ENCODE measurements at regions not wholly inside any gene's neighbourhood (a gene's known extent, or its start where the extent isn't known, plus 50 kb on each side); places are given as distances from the start of the nearest gene placed in this dataset.

DNA sequence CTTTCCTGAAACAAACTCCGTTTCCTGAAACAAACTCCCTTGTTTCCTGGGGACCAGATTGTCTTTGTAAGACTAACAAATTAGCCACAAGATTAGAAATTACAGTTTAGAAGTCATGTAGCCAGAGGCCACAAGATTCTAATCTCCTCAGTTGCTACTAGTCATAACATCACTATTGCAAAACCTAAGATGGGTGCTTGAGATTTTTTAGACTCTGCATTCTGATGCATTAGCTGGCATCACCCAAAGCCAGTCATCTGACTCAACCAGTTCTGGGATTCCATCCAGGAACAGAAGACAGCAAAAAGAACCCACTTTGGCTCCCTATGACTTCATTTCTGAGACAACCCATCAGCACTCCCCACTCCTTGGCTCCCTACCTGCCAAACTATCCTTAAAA, 367.9 kb upstream of the MBL2 start:
- dilution Hi-C loops (cut with MboI; ENCODE audit: extremely low pct_ligation_motif_present, low sequenced_read_pairs): no loop called here
- no peaks in the 10 kb centered on the region for H3K79me2 ChIP-seq (ENCODE audit: control insufficient read depth, insufficient read depth, low read length)
- H3K9me3 ChIP-seq (ENCODE audit: control insufficient read depth, low read depth, low read length): no peaks in the 10 kb centered on the region
- H3K27me3 ChIP-seq (ENCODE audit: control insufficient read depth, extremely low read depth, insufficient read depth, low read length): no peaks in the 10 kb centered on the region
- DNase-seq (ENCODE audit: low read depth, low spot score) (peak; percentile 64), FAIRE-seq (peak; percentile 82)
- H3K9ac ChIP-seq (ENCODE audit: control insufficient read depth, extremely low read depth, insufficient read depth, low read length): no peak overlapping the region
- no peak for TF ChIP-seq CTCF (optimal IDR thresholded peaks at IDR 0.05 in 1 of 3, IDR thresholded peaks at IDR 0.05 in 1 of 3, conservative IDR thresholded peaks at IDR 0.05 in 1 of 3; ENCODE audit: extremely low read depth in 1 of 3, insufficient read depth in 2 of 3, low read length in 3 of 3)
- no peak for TF ChIP-seq EZH2 (IDR thresholded peaks at IDR 0.05; ENCODE audit: low read length)
- no peaks in the 10 kb centered on the region for H4K20me1 ChIP-seq (ENCODE audit: control insufficient read depth, extremely low read depth, insufficient read depth, low read length)
- H3K4me1 ChIP-seq (ENCODE audit: control insufficient read depth, extremely low read depth, insufficient read depth, low read length): no peaks in the 10 kb centered on the region
- H3K36me3 ChIP-seq (ENCODE audit: control insufficient read depth in 2 of 2, extremely low read depth in 1 of 2, insufficient read depth in 2 of 2, low read length in 2 of 2): no peaks in the 10 kb centered on the region
- H2AFZ ChIP-seq (ENCODE audit: control insufficient read depth, low read length): no peak overlapping the region
- H3K27ac ChIP-seq (ENCODE audit: control insufficient read depth, insufficient read depth, low read length): no peak overlapping the region
- no peak overlapping the region for H3K4me2 ChIP-seq (ENCODE audit: control insufficient read depth, extremely low read depth, insufficient read depth, low read depth, low read length)
- H3K9me1 ChIP-seq (ENCODE audit: control insufficient read depth, extremely low read depth, insufficient read depth, low read length): no peaks in the 10 kb centered on the region
- H3K4me3 ChIP-seq (ENCODE audit: control insufficient read depth in 2 of 3, extremely low read depth in 1 of 3, insufficient read depth in 2 of 3, low read depth in 1 of 3, low read length in 3 of 3): no peak overlapping the region

DNA sequence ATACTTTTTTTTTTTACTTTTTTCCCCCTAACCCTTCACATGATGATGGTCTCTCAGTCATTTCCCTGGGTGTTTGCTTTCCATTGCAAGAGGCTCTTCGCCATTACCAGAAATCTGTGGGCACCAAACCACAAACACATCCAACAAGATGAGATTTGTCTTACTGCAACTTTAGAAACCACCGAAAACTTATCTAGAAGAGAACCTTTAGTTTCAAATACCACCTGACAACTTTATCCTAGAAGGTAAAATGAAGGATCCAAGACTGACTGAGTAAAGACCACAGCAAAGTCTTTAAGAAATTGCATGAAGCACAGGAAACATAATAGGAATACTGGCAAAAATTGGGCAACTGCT, 363.3 kb upstream of the MBL2 start:
- Histone ChIP-seq H3K79me2 (ENCODE audit: control insufficient read depth, insufficient read depth, low read length) (no peaks in the 10 kb centered on the region), H2AFZ (ENCODE audit: control insufficient read depth, low read length) (no peak overlapping the region), H3K27ac (ENCODE audit: control insufficient read depth, insufficient read depth, low read length) (no peak overlapping the region), H3K36me3 (ENCODE audit: control insufficient read depth in 2 of 2, extremely low read depth in 1 of 2, insufficient read depth in 2 of 2, low read length in 2 of 2) (no peaks in the 10 kb centered on the region), H3K9me1 (ENCODE audit: control insufficient read depth, extremely low read depth, insufficient read depth, low read length) (no peaks in the 10 kb centered on the region), H3K4me2 (ENCODE audit: control insufficient read depth, extremely low read depth, insufficient read depth, low read depth, low read length) (no peak overlapping the region), H3K9ac (ENCODE audit: control insufficient read depth, extremely low read depth, insufficient read depth, low read length) (no peak overlapping the region), H4K20me1 (ENCODE audit: control insufficient read depth, extremely low read depth, insufficient read depth, low read length) (no peaks in the 10 kb centered on the region), H3K27me3 (ENCODE audit: control insufficient read depth, extremely low read depth, insufficient read depth, low read length) (no peaks in the 10 kb centered on the region), H3K9me3 (ENCODE audit: control insufficient read depth, low read depth, low read length) (no peaks in the 10 kb centered on the region), H3K4me3 (ENCODE audit: control insufficient read depth in 2 of 3, extremely low read depth in 1 of 3, insufficient read depth in 2 of 3, low read depth in 1 of 3, low read length in 3 of 3) (no peak overlapping the region), H3K4me1 (ENCODE audit: control insufficient read depth, extremely low read depth, insufficient read depth, low read length) (no peaks in the 10 kb centered on the region)
- no peak for TF ChIP-seq CTCF (optimal IDR thresholded peaks at IDR 0.05 in 1 of 3, IDR thresholded peaks at IDR 0.05 in 1 of 3, conservative IDR thresholded peaks at IDR 0.05 in 1 of 3; ENCODE audit: extremely low read depth in 1 of 3, insufficient read depth in 2 of 3, low read length in 3 of 3)
- TF ChIP-seq EZH2 (IDR thresholded peaks at IDR 0.05; ENCODE audit: low read length): no peak
- dilution Hi-C loops (cut with MboI; ENCODE audit: extremely low pct_ligation_motif_present, low sequenced_read_pairs): no loop called here
- DNase-seq (ENCODE audit: low read depth, low spot score) (no peak), FAIRE-seq (no peak)
